K562 (cell line): ENCODE measurements at regions not wholly inside any gene's neighbourhood (a gene's known extent, or its start where the extent isn't known, plus 50 kb on each side); places are given as distances from the start of the nearest gene placed in this dataset.

Experiments
- ATAC-seq: fragments of 200-7000 bp; cut with Tn5 transposase; 3 replicates; pipeline ENCODE4 v1.9.1; 2020; ENCODE audit warnings: moderate library complexity
- BruUV-seq: library from RNA; stranded (reverse); fragments of 400-500 nt; replicated peaks from 2 replicates; lab custom pipeline; 2021; lab: Mats Ljungman, UMichigan
- CTCF ChIA-PET: fragments of 300-600 bp; formaldehyde crosslinking; extraction: SDS; loops from one replicate; lab custom pipeline; 2021; ENCODE audit warnings: low intra/inter-chr PET ratio; lab: Yijun Ruan, JAX
- POLR2A ChIA-PET: fragments of 300-600, 350-650 bp; sonication (Branson Sonifier 250); formaldehyde crosslinking; extraction: SDS; loops from one replicate; lab custom pipeline; 2021; ENCODE audit warnings: antibody characterized with exemption, inconsistent platforms; lab: Yijun Ruan, JAX
- DNase-seq, 4 experiments: peaks; one replicate each; pipeline versions ENCODE4 v3.0.0 to v3.0.0-alpha.2; 2011 to 2018; ENCODE audit warnings: low spot score in 3 of 4, mixed read lengths in 3 of 4; ENCODE audit errors: extremely low read depth in 1 of 4
- FAIRE-seq: peaks from 2 replicates; lab custom pipeline; 2011; peaks lifted over from hg19 to GRCh38; lab: Jason Lieb, UNC
- H2AFZ ChIP-seq: 2 replicates; pipeline ENCODE4 v1.6.0; 2011; ENCODE audit warnings: low read depth, low read length, control low read depth, inconsistent platforms
- H3K27ac ChIP-seq: fragments of 200-600 bp; 3 replicates; pipeline ENCODE4 v1.8.0; 2011; ENCODE audit warnings: low read depth, mild to moderate bottlenecking, control low read depth, inconsistent platforms, low read length, moderate library complexity, mixed read lengths; ENCODE audit errors: extremely low read depth
- H3K27me3 ChIP-seq, 2 experiments: fragments of 300-600 bp in 1 of 2; 2 replicates in 1 of 2; 3 replicates in 1 of 2; pipeline versions ENCODE4 v1.6.0 to v1.8.0; 2011; ENCODE audit warnings: inconsistent platforms in 2 of 2, low read length in 2 of 2, mild to moderate bottlenecking in 1 of 2, mixed read lengths in 1 of 2, moderate library complexity in 1 of 2; ENCODE audit not compliant: control insufficient read depth in 2 of 2, insufficient read depth in 2 of 2
- H3K36me3 ChIP-seq: fragments of 300-600 bp; 3 replicates; pipeline ENCODE4 v1.8.0; 2011; ENCODE audit warnings: mild to moderate bottlenecking, low read length, inconsistent platforms; ENCODE audit not compliant: control insufficient read depth, insufficient read depth
- H3K4me1 ChIP-seq, 2 experiments: fragments of 200-600 bp in 1 of 2; replicated peaks in 1 of 2; 2 replicates in 1 of 2; 3 replicates in 1 of 2; pipeline versions ENCODE4 v1.5.1 to v1.8.0; 2011; ENCODE audit warnings: inconsistent platforms in 2 of 2, low read length in 2 of 2, mild to moderate bottlenecking in 1 of 2, mixed read lengths in 1 of 2, moderate library complexity in 1 of 2; ENCODE audit not compliant: control insufficient read depth in 2 of 2, insufficient read depth in 2 of 2
- H3K4me2 ChIP-seq: 2 replicates; pipeline ENCODE4 v1.6.1; 2011; ENCODE audit warnings: low read length, control low read depth, inconsistent platforms, mixed read lengths; ENCODE audit not compliant: insufficient read depth
- H3K4me3 ChIP-seq: fragments of 200-600 bp; sonication (generic), shearing (Covaris generic); 2 replicates; pipeline ENCODE4 v1.5.1; 2016; ENCODE audit warnings: control low read depth, inconsistent platforms
- H3K79me2 ChIP-seq: fragments of 200-600 bp; 3 replicates; pipeline ENCODE4 v1.8.0; 2011; ENCODE audit warnings: low read length, inconsistent platforms; ENCODE audit not compliant: control insufficient read depth, insufficient read depth
- H3K9ac ChIP-seq, 2 experiments: 2 replicates each; pipeline versions ENCODE4 v1.6.0 to v1.6.1; 2011; ENCODE audit warnings: low read depth in 2 of 2, low read length in 2 of 2, control low read depth in 1 of 2, inconsistent platforms in 1 of 2, mild to moderate bottlenecking in 1 of 2, mixed read lengths in 1 of 2; ENCODE audit not compliant: insufficient read depth in 1 of 2
- H3K9me1 ChIP-seq: one replicate; pipeline ENCODE4 v1.6.0; 2011; ENCODE audit warnings: inconsistent platforms, mild to moderate bottlenecking, low read length, moderate library complexity; ENCODE audit not compliant: control insufficient read depth, insufficient read depth
- H3K9me3 ChIP-seq: replicated peaks from 2 replicates; pipeline ENCODE4 v1.5.1; 2011; ENCODE audit warnings: low read depth, low read length, inconsistent platforms; ENCODE audit not compliant: control insufficient read depth, insufficient read depth
- H4K20me1 ChIP-seq: replicated peaks from 2 replicates; pipeline ENCODE4 v1.6.1; 2011; ENCODE audit warnings: low read length, inconsistent platforms, mixed read lengths; ENCODE audit not compliant: control insufficient read depth, insufficient read depth
- CREM ChIP-seq: IDR thresholded peaks from 2 replicates; pipeline ENCODE4 v1.6.1; 2014; ENCODE audit warnings: antibody characterized with exemption, low read depth
- DMBX1 ChIP-seq: fragments of 250-450 bp; sonication (Bioruptor Pico); IDR thresholded peaks from 2 replicates; pipeline ENCODE4 v1.8.0; 2022; ENCODE audit warnings: inconsistent platforms, mild to moderate bottlenecking, moderate library complexity, borderline replicate concordance
- NBN ChIP-seq: fragments of 450-650 bp; IDR thresholded peaks from 2 replicates; pipeline ENCODE4 v1.6.1; 2016; ENCODE audit warnings: low read depth, mild to moderate bottlenecking
- PHF20 ChIP-seq: fragments of 450-650 bp; IDR thresholded peaks from 2 replicates; pipeline ENCODE4 v1.6.1; 2018; ENCODE audit not compliant: partially characterized antibody
- POLR2AphosphoS5 ChIP-seq: IDR thresholded peaks from 2 replicates; pipeline ENCODE4 v1.6.1; 2011; ENCODE audit warnings: mild to moderate bottlenecking, low read depth, low read length, moderate library complexity; ENCODE audit not compliant: control insufficient read depth, insufficient read depth
- SUPT5H ChIP-seq: fragments of 450-650 bp; IDR thresholded peaks from 2 replicates; pipeline ENCODE4 v1.6.1; 2016
- TCF3 ChIP-seq: sonication (generic); formaldehyde crosslinking; IDR thresholded peaks from 2 replicates; pipeline ENCODE4 v1.4.0; 2020; ENCODE audit warnings: mild to moderate bottlenecking, missing genetic modification reagents
- TRIM24 ChIP-seq, 2 experiments: fragments of 450-650 bp; IDR thresholded peaks; 2 replicates each; pipeline ENCODE4 v1.6.1; 2016
- ZC3H4 ChIP-seq: sonication (generic); formaldehyde crosslinking; IDR thresholded peaks from 2 replicates; pipeline ENCODE4 v1.9.0; 2021; ENCODE audit warnings: missing genetic modification reagents, borderline replicate concordance
- ZNF197 ChIP-seq: fragments of 200-800 bp; sonication (Bioruptor generic); IDR thresholded peaks from 2 replicates; pipeline ENCODE4 v1.6.1; 2016; ENCODE audit warnings: low read depth, missing genetic modification characterization, missing compliant biosample characterization
- ZNF41 ChIP-seq: fragments of 250-450 bp; sonication (Bioruptor Pico); conservative IDR thresholded peaks from 2 replicates; pipeline ENCODE4 v1.4.0; 2020; ENCODE audit warnings: mild to moderate bottlenecking
- ZSCAN32 ChIP-seq: fragments of 450-650 bp; formaldehyde crosslinking; IDR thresholded peaks from 2 replicates; pipeline ENCODE4 v1.4.0; 2020; ENCODE audit warnings: mild to moderate bottlenecking, moderate library complexity
- WGBS: fragments of 100-300 bp; shearing (Covaris generic); methylation state at CpG from one replicate; pipeline ENCODE4 v1.1.6; 2016; ENCODE audit warnings: low coverage, mixed read lengths; ENCODE audit not compliant: insufficient coverage; ENCODE audit errors: missing lambda C conversion rate; 5-methylcytosine and 5-hydroxymethylcytosine counted together
- in situ Hi-C: fragments of 300-500 bp; cut with MboI; formaldehyde crosslinking; loops from 4 replicates; pipeline ENCODE4 v1.15.0; 2018; ENCODE audit warnings: inconsistent platforms, mixed read lengths
- intact Hi-C: fragments of 100-400 bp; cut with micrococcal nuclease; formaldehyde crosslinking; loops from 2 replicates; pipeline ENCODE4 v1.14.2; 2022
- TF ChIP-seq, protein P1 (sequence below): fragments of 450-650 bp; formaldehyde crosslinking; IDR thresholded peaks from 2 replicates; pipeline ENCODE4 v1.4.0; 2022; ENCODE audit warnings: missing genetic modification characterization
- TF ChIP-seq, protein P2 (sequence below): fragments of 250-450 bp; sonication (Bioruptor Pico); IDR thresholded peaks from 2 replicates; pipeline ENCODE4 v1.5.0; 2020; ENCODE audit warnings: mild to moderate bottlenecking
- TF ChIP-seq, protein P3 (sequence below): fragments of 450-650 bp; formaldehyde crosslinking; IDR thresholded peaks from 2 replicates; pipeline ENCODE4 v1.4.0; 2022; ENCODE audit warnings: mild to moderate bottlenecking, moderate library complexity
- TF ChIP-seq, protein P4 (sequence below): sonication (generic); formaldehyde crosslinking; IDR thresholded peaks from 2 replicates; pipeline ENCODE4 v1.8.0; 2022; ENCODE audit warnings: mild to moderate bottlenecking, low read depth, missing genetic modification reagents

DNA sequence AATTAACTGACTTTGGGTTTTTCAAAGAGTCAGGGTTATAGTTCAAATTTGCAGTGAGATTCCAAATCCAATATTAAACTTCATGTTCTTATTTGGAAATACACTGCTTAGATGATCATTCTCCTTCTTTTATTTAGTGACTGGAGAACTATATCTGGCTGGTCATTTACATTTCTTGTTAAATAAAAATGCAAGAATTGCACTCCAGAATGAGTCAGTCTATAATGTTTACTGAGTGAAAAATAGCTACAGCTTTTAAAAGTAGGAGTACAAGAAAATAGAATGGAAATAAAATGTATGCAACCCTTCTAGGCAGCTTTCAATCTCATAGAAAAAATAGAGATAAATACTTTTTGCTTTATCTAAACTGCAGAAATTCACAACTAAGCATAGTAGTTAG, 54.5 kb upstream of the CD2AP start (continued):
- TF ChIP-seq ZSCAN32 (CRISPR knock-in tag): no peak
- no peak for TF ChIP-seq PHF20
- TF ChIP-seq, protein P1, sequence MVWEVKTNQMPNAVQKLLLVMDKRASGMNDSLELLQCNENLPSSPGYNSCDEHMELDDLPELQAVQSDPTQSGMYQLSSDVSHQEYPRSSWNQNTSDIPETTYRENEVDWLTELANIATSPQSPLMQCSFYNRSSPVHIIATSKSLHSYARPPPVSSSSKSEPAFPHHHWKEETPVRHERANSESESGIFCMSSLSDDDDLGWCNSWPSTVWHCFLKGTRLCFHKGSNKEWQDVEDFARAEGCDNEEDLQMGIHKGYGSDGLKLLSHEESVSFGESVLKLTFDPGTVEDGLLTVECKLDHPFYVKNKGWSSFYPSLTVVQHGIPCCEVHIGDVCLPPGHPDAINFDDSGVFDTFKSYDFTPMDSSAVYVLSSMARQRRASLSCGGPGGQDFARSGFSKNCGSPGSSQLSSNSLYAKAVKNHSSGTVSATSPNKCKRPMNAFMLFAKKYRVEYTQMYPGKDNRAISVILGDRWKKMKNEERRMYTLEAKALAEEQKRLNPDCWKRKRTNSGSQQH (CRISPR knock-in tag): no peak
- no peak for TF ChIP-seq ZC3H4 (CRISPR knock-in tag)
- TF ChIP-seq ZNF197 (CRISPR knock-in tag): no peak
- TF ChIP-seq SUPT5H: no peak

DNA sequence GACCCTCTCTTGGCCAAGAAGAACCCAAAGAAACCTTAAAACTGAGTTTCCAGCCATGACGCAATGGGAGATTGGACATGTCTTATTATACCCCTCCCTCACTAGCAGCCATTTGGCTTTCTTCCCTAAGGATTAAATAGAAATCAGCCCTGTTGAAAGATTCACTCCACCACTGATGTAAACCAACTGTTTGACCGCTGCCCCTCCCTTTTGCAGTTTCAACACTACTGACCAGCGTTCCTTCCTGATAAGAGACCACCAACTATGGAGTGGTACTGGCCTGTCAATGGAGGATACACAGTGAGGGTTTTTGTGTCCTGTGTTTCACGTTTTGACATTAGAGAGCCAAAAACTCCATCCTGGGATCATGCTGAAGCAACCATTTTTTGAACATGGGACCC, 53.2 kb upstream of the CD2AP start:
- peaks cover 13 to 39% of the 10 kb centered on the region in 2 experiments; a peak in 4 of 5 replicates for H3K4me1 ChIP-seq
- no peaks in the 10 kb centered on the region for H3K79me2 ChIP-seq
- no peak overlapping the region for H3K27ac ChIP-seq
- no peak overlapping the region for H3K4me3 ChIP-seq
- H3K4me2 ChIP-seq: peak overlapping the region; percentile 22
- ChIA-PET CTCF (no interaction called here), POLR2A (interaction anchor here (1.0 to 1.2 kb wide), 2 partner anchors 9 to 11 kb away, joined by 4 read pairs; no protein-coding TSS in a partner anchor)
- ATAC-seq (peak; percentile 76), DNase-seq (peak in 2 of 4 experiments; percentile 63 to 86), FAIRE-seq (peak; percentile 80)
- in situ Hi-C loops: loop anchor here (25.0 kb wide), 1 partner anchor 188 kb away; no protein-coding TSS in a partner anchor
- H4K20me1 ChIP-seq: no peaks in the 10 kb centered on the region
- WGBS: 3% methylated on average over 4 of the region's 4 CpGs
- intact Hi-C loops: loop anchor here (5.0 kb wide), 1 partner anchor 73 kb away; no protein-coding TSS in a partner anchor
- H2AFZ ChIP-seq: peak overlapping the region; percentile 73
- H3K9me3 ChIP-seq: peaks cover 3% of the 10 kb centered on the region; the same call in 1 of the 2 replicates
- peak overlapping the region in 1 of 2 experiments; percentile 11; a peak in 1 of 4 replicates for H3K9ac ChIP-seq
- no TSS peak for BruUV-seq
- H3K9me1 ChIP-seq: no peaks in the 10 kb centered on the region
- no peaks in the 10 kb centered on the region for H3K27me3 ChIP-seq
- no peaks in the 10 kb centered on the region for H3K36me3 ChIP-seq
- TF ChIP-seq, protein P2, sequence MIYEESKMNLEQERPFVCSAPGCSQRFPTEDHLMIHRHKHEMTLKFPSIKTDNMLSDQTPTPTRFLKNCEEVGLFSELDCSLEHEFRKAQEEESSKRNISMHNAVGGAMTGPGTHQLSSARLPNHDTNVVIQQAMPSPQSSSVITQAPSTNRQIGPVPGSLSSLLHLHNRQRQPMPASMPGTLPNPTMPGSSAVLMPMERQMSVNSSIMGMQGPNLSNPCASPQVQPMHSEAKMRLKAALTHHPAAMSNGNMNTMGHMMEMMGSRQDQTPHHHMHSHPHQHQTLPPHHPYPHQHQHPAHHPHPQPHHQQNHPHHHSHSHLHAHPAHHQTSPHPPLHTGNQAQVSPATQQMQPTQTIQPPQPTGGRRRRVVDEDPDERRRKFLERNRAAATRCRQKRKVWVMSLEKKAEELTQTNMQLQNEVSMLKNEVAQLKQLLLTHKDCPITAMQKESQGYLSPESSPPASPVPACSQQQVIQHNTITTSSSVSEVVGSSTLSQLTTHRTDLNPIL (CRISPR knock-in tag): no peak
- TF ChIP-seq CREM (0 out of 2 replicates have a peak, but pooled peaks have one; percentile 36), POLR2AphosphoS5 (peak; percentile 45; the same call in 1 of the 2 replicates), DMBX1 (CRISPR knock-in tag) (peak; percentile 94; the same call in 1 of the 2 replicates), ZNF41 (CRISPR knock-in tag) (no peak), NBN (peak; percentile 82; the same call in 1 of the 2 replicates), TRIM24 (IDR thresholded peaks at IDR 0.05) (peak; percentile 73 to 83), TCF3 (CRISPR knock-in tag) (peak; percentile 90)
- TF ChIP-seq, protein P3, sequence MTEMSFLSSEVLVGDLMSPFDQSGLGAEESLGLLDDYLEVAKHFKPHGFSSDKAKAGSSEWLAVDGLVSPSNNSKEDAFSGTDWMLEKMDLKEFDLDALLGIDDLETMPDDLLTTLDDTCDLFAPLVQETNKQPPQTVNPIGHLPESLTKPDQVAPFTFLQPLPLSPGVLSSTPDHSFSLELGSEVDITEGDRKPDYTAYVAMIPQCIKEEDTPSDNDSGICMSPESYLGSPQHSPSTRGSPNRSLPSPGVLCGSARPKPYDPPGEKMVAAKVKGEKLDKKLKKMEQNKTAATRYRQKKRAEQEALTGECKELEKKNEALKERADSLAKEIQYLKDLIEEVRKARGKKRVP (CRISPR knock-in tag): 0 out of 2 replicates have a peak, but pooled peaks have one; percentile 27
- TF ChIP-seq, protein P4, sequence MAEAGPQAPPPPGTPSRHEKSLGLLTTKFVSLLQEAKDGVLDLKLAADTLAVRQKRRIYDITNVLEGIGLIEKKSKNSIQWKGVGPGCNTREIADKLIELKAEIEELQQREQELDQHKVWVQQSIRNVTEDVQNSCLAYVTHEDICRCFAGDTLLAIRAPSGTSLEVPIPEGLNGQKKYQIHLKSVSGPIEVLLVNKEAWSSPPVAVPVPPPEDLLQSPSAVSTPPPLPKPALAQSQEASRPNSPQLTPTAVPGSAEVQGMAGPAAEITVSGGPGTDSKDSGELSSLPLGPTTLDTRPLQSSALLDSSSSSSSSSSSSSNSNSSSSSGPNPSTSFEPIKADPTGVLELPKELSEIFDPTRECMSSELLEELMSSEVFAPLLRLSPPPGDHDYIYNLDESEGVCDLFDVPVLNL (CRISPR knock-in tag): no peak
